ENCODE measurements at regions not wholly inside any gene's neighbourhood (a gene's known extent, or its start where the extent isn't known, plus 50 kb on each side); places are given as distances from the start of the nearest gene placed in this dataset.

- Histone ChIP-seq H3K27me3 (no peaks in the 10 kb centered on the region), H3K27ac (no peak overlapping the region), H3K36me3 (no peaks in the 10 kb centered on the region), H3K4me1 (no peaks in the 10 kb centered on the region), H3K4me3 (no peak overlapping the region), H3K9me3 (no peaks in the 10 kb centered on the region)
- no peak for DNase-seq
- intact Hi-C loops (cut with DNase I; ENCODE audit: low total_unique reads), result no loop called here
- no peak for TF ChIP-seq POLR2A (IDR thresholded peaks at IDR 0.05)
- TF ChIP-seq CTCF (IDR thresholded peaks at IDR 0.05), result no peak
Measured at GRCh38 chr5:14954616-14955343, 83.2 kb upstream of the ANKH start.

- Histone ChIP-seq H3K27me3 (no peaks in the 10 kb centered on the region), H3K4me3 (no peak overlapping the region), H3K27ac (no peak overlapping the region), H3K4me1 (no peaks in the 10 kb centered on the region), H3K36me3 (no peaks in the 10 kb centered on the region), H3K9me3 (no peaks in the 10 kb centered on the region)
- TF ChIP-seq POLR2A (IDR thresholded peaks at IDR 0.05), result no peak
- intact Hi-C loops (cut with DNase I; ENCODE audit: low total_unique reads), result no loop called here
- no peak for DNase-seq
Measured at GRCh38 chr5:14954216-14954615, 82.6 kb upstream of the ANKH start.

- Histone ChIP-seq H3K9me3 (no peaks in the 10 kb centered on the region), H3K27me3 (no peaks in the 10 kb centered on the region), H3K4me1 (no peaks in the 10 kb centered on the region), H3K27ac (no peak overlapping the region), H3K4me3 (no peak overlapping the region), H3K36me3 (no peaks in the 10 kb centered on the region)
- no peak for DNase-seq
- intact Hi-C loops (cut with DNase I; ENCODE audit: low total_unique reads), result no loop called here
- TF ChIP-seq CTCF (IDR thresholded peaks at IDR 0.05) (no peak), POLR2A (IDR thresholded peaks at IDR 0.05) (no peak)
Measured at GRCh38 chr5:14953075-14953607, 81.6 kb upstream of the ANKH start.

GRCh38 chr5:14948383-14948782 is 76.8 kb upstream of the ANKH start:
- DNase-seq, result no peak
- no peak overlapping the region for H3K4me3 ChIP-seq
- H3K27me3 ChIP-seq, result no peaks in the 10 kb centered on the region
- no peaks in the 10 kb centered on the region for H3K4me1 ChIP-seq
- H3K9me3 ChIP-seq, result no peaks in the 10 kb centered on the region
- H3K27ac ChIP-seq, result no peak overlapping the region
- TF ChIP-seq CTCF (IDR thresholded peaks at IDR 0.05) (no peak), POLR2A (IDR thresholded peaks at IDR 0.05) (no peak)
- intact Hi-C loops (cut with DNase I; ENCODE audit: low total_unique reads), result no loop called here
- H3K36me3 ChIP-seq, result no peaks in the 10 kb centered on the region

GRCh38 chr5:14946815-14947620 is 75.4 kb upstream of the ANKH start:
- H3K36me3 ChIP-seq, result no peaks in the 10 kb centered on the region
- no peak overlapping the region for H3K27ac ChIP-seq
- DNase-seq, result no peak
- intact Hi-C loops (cut with DNase I; ENCODE audit: low total_unique reads), result no loop called here
- peak in 1 of 4 experiments; percentile 10 for TF ChIP-seq CTCF (IDR thresholded peaks at IDR 0.05)
- no peak for TF ChIP-seq POLR2A (IDR thresholded peaks at IDR 0.05)
- H3K9me3 ChIP-seq, result no peaks in the 10 kb centered on the region
- no peaks in the 10 kb centered on the region for H3K4me1 ChIP-seq
- no peaks in the 10 kb centered on the region for H3K27me3 ChIP-seq
- H3K4me3 ChIP-seq, result no peak overlapping the region

Data from uterus (tissue), 3 donors.